IMR-90 (cell line): ENCODE measurements at regions not wholly inside any gene's neighbourhood (a gene's known extent, or its start where the extent isn't known, plus 50 kb on each side); places are given as distances from the start of the nearest gene placed in this dataset.
A peak's percentile ranks its signal among the peaks of the same experiment; 100 is the strongest.

Source experiments
- ATAC-seq: fragments of 200-7000 bp; cut with Tn5 transposase; 2 replicates; pipeline ENCODE4 v1.9.1; 2020; ENCODE audit warnings: low read depth, mild to moderate bottlenecking, moderate library complexity
- BruUV-seq: library from RNA; stranded (reverse); fragments of 400-500 nt; replicated peaks from 2 replicates; lab custom pipeline; 2021; lab: Mats Ljungman, UMichigan
- CTCF ChIA-PET: fragments of 300-600 bp; formaldehyde crosslinking; extraction: SDS; loops from one replicate; lab custom pipeline; 2021; ENCODE audit warnings: antibody characterized with exemption; lab: Yijun Ruan, JAX
- POLR2A ChIA-PET: fragments of 300-600 bp; sonication (Branson Sonifier 250); formaldehyde crosslinking; loops from one replicate; lab custom pipeline; 2022; ENCODE audit warnings: antibody characterized with exemption; ENCODE audit not compliant: unreplicated experiment; lab: Charles Lee
- DNase-seq: peaks from one replicate; pipeline ENCODE4 v3.0.0; 2013
- H2AFZ ChIP-seq: replicated peaks from 2 replicates; pipeline ENCODE3; 2013; ENCODE audit warnings: low read length, mild to moderate bottlenecking; ENCODE audit not compliant: poor library complexity
- H2AK5ac ChIP-seq: 2 replicates; pipeline ENCODE4 v1.6.1; 2013; ENCODE audit warnings: low read depth, low read length, inconsistent platforms
- H2AK9ac ChIP-seq: replicated peaks from 2 replicates; pipeline ENCODE3; 2013; ENCODE audit warnings: mild to moderate bottlenecking, low read depth, low read length, moderate library complexity; ENCODE audit not compliant: poor library complexity
- H2BK120ac ChIP-seq: 2 replicates; pipeline ENCODE4 v1.6.1; 2013; ENCODE audit warnings: low read depth, low read length, inconsistent platforms
- H2BK15ac ChIP-seq: 3 replicates; pipeline ENCODE4 v1.6.1; 2013; ENCODE audit warnings: low read depth, low read length, inconsistent platforms
- H2BK20ac ChIP-seq: 2 replicates; pipeline ENCODE4 v1.6.1; 2013; ENCODE audit warnings: low read depth, mild to moderate bottlenecking, inconsistent platforms, low read length, moderate library complexity
- H2BK5ac ChIP-seq: 2 replicates; pipeline ENCODE4 v1.6.1; 2013; ENCODE audit warnings: mild to moderate bottlenecking, low read depth, low read length, inconsistent platforms; ENCODE audit not compliant: poor library complexity, severe bottlenecking
- H3K14ac ChIP-seq: replicated peaks from 2 replicates; pipeline ENCODE4 v1.6.1; 2013; ENCODE audit warnings: low read depth, low read length, inconsistent platforms
- H3K18ac ChIP-seq: 2 replicates; pipeline ENCODE4 v1.6.1; 2013; ENCODE audit warnings: low read depth, low read length, control low read depth
- H3K23ac ChIP-seq: 2 replicates; pipeline ENCODE4 v1.6.1; 2013; ENCODE audit warnings: low read depth, low read length, inconsistent platforms
- H3K27ac ChIP-seq: 2 replicates; pipeline ENCODE4 v1.5.1; 2013; ENCODE audit warnings: mild to moderate bottlenecking, control low read depth, low read length; ENCODE audit not compliant: insufficient read depth
- H3K27me3 ChIP-seq: 2 replicates; pipeline ENCODE4 v1.6.1; 2013; ENCODE audit warnings: low read length; ENCODE audit not compliant: control insufficient read depth, insufficient read depth
- H3K36me3 ChIP-seq: 2 replicates; pipeline ENCODE4 v1.6.1; 2013; ENCODE audit warnings: low read length, mixed read lengths; ENCODE audit not compliant: control insufficient read depth, insufficient read depth
- H3K4ac ChIP-seq: 2 replicates; pipeline ENCODE4 v1.6.1; 2013; ENCODE audit warnings: low read depth, low read length, inconsistent platforms
- H3K4me1 ChIP-seq: 2 replicates; pipeline ENCODE4 v1.6.1; 2013; ENCODE audit warnings: low read length, mixed read lengths; ENCODE audit not compliant: control insufficient read depth, insufficient read depth
- H3K4me2 ChIP-seq: 2 replicates; pipeline ENCODE4 v1.6.1; 2013; ENCODE audit warnings: low read depth, mild to moderate bottlenecking, control low read depth, low read length, moderate library complexity
- H3K4me3 ChIP-seq: 2 replicates; pipeline ENCODE4 v1.5.1; 2013; ENCODE audit warnings: low read depth, mild to moderate bottlenecking, control low read depth, low read length, moderate library complexity; ENCODE audit not compliant: insufficient read depth
- H3K56ac ChIP-seq: 2 replicates; pipeline ENCODE4 v1.6.1; 2013; ENCODE audit warnings: low read length, inconsistent platforms; ENCODE audit not compliant: insufficient read depth; ENCODE audit errors: extremely low read depth
- H3K79me1 ChIP-seq, 2 experiments: 2 replicates each; pipeline ENCODE4 v1.6.1; 2013; ENCODE audit warnings: low read length in 2 of 2, inconsistent platforms in 1 of 2, low read depth in 1 of 2
- H3K9ac ChIP-seq: 2 replicates; pipeline ENCODE4 v1.6.1; 2013; ENCODE audit warnings: low read depth, low read length, control low read depth
- H3K9me1 ChIP-seq: 2 replicates; pipeline ENCODE4 v1.6.1; 2013; ENCODE audit warnings: low read length, inconsistent platforms; ENCODE audit not compliant: insufficient read depth
- H3K9me3 ChIP-seq: 2 replicates; pipeline ENCODE4 v1.6.1; 2013; ENCODE audit warnings: low read length; ENCODE audit not compliant: control insufficient read depth, insufficient read depth
- H4K20me1 ChIP-seq: 2 replicates; pipeline ENCODE4 v1.6.1; 2013; ENCODE audit warnings: low read length, inconsistent platforms; ENCODE audit not compliant: insufficient read depth
- H4K5ac ChIP-seq: 2 replicates; pipeline ENCODE4 v1.6.1; 2013; ENCODE audit warnings: mild to moderate bottlenecking, low read depth, low read length, control low read depth
- H4K8ac ChIP-seq, 2 experiments: 2 replicates each; pipeline ENCODE4 v1.6.1; 2013; ENCODE audit warnings: low read depth in 2 of 2, low read length in 2 of 2, control low read depth in 1 of 2, inconsistent platforms in 1 of 2
- H4K91ac ChIP-seq: 2 replicates; pipeline ENCODE4 v1.6.1; 2013; ENCODE audit warnings: low read depth, low read length, inconsistent platforms; ENCODE audit not compliant: insufficient read depth
- BHLHE40 ChIP-seq: fragments of 150-350 bp; IDR thresholded peaks from 2 replicates; pipeline ENCODE4 v1.6.1; 2016; ENCODE audit warnings: mild to moderate bottlenecking, low read depth, low read length
- CEBPB ChIP-seq: IDR thresholded peaks from 2 replicates; pipeline ENCODE4 v1.6.1; 2012; ENCODE audit warnings: low read depth, low read length, improper control_type of control experiment
- CHD1 ChIP-seq: IDR thresholded peaks from 2 replicates; pipeline ENCODE4 v1.6.1; 2012; ENCODE audit warnings: low read depth, low read length, improper control_type of control experiment
- FOS ChIP-seq: fragments of 150-350 bp; IDR thresholded peaks from 2 replicates; pipeline ENCODE4 v1.6.1; 2016; ENCODE audit warnings: low read depth, low read length
- MAFK ChIP-seq: IDR thresholded peaks from 2 replicates; pipeline ENCODE4 v1.6.1; 2012; ENCODE audit warnings: low read depth, low read length, improper control_type of control experiment
- MAZ ChIP-seq: IDR thresholded peaks from 2 replicates; pipeline ENCODE4 v1.6.1; 2012; ENCODE audit warnings: low read depth, mild to moderate bottlenecking, low read length, improper control_type of control experiment, moderate library complexity, borderline replicate concordance
- MXI1 ChIP-seq: IDR thresholded peaks from 2 replicates; pipeline ENCODE4 v1.6.1; 2012; ENCODE audit warnings: low read depth, mild to moderate bottlenecking, low read length, moderate library complexity, borderline replicate concordance
- NFE2L2 ChIP-seq: fragments of 150-350 bp; IDR thresholded peaks from 2 replicates; pipeline ENCODE4 v1.6.1; 2016; ENCODE audit warnings: low read depth, mild to moderate bottlenecking, low read length
- POLR2A ChIP-seq: IDR thresholded peaks from 2 replicates; pipeline ENCODE4 v1.6.1; 2012; ENCODE audit warnings: mild to moderate bottlenecking, low read depth, low read length
- RAD21 ChIP-seq: IDR thresholded peaks from 2 replicates; pipeline ENCODE4 v1.6.1; 2012; ENCODE audit warnings: low read length, improper control_type of control experiment
- RCOR1 ChIP-seq: IDR thresholded peaks from 2 replicates; pipeline ENCODE4 v1.6.1; 2012; ENCODE audit warnings: mild to moderate bottlenecking, low read length, improper control_type of control experiment; ENCODE audit not compliant: insufficient replicate concordance
- RFX5 ChIP-seq: IDR thresholded peaks from 2 replicates; pipeline ENCODE4 v1.8.0; 2012; ENCODE audit warnings: low read depth, mild to moderate bottlenecking, low read length, moderate library complexity
- SMC3 ChIP-seq: fragments of 150-350 bp; IDR thresholded peaks from 2 replicates; pipeline ENCODE4 v1.6.1; 2016; ENCODE audit warnings: low read depth, mild to moderate bottlenecking, antibody characterized with exemption, low read length, moderate library complexity
- WGBS, 2 experiments: methylation state at CpG; one replicate each; pipeline versions ENCODE4 v1.1.5 to v1.1.7; 2013; ENCODE audit warnings: missing lambda C conversion rate in 2 of 2; ENCODE audit not compliant: insufficient read length in 1 of 2; ENCODE audit errors: extremely low coverage in 2 of 2; 5-methylcytosine and 5-hydroxymethylcytosine counted together
- dilution Hi-C: fragments of 300-500 bp; cut with HindIII; formaldehyde crosslinking; loops from one replicate; pipeline ENCODE4 v1.14.3; 2018; ENCODE audit warnings: low sequenced_read_pairs; ENCODE audit not compliant: unreplicated experiment
- in situ Hi-C: fragments of 300-500 bp; cut with MboI; formaldehyde crosslinking; loops from 3 replicates; pipeline ENCODE4 v1.14.3; 2019; ENCODE audit warnings: low sequenced_read_pairs, inconsistent platforms, mixed read lengths
- intact Hi-C: fragments of 100-400 bp; cut with micrococcal nuclease; formaldehyde crosslinking; loops from 2 replicates; pipeline ENCODE4 v1.10.0; 2022
- TF ChIP-seq, protein P1 (sequence below): conservative IDR thresholded peaks from 2 replicates; pipeline ENCODE4 v1.5.1; 2012; ENCODE audit warnings: mild to moderate bottlenecking, low read depth, low read length, improper control_type of control experiment
- TF ChIP-seq, protein P2 (sequence below): fragments of 150-350 bp; IDR thresholded peaks from 2 replicates; pipeline ENCODE4 v1.6.1; 2016; ENCODE audit warnings: low read depth, mild to moderate bottlenecking, low read length, moderate library complexity, borderline replicate concordance
- TF ChIP-seq, protein P3 (sequence below): fragments of 150-350 bp; IDR thresholded peaks from 2 replicates; pipeline ENCODE4 v1.6.1; 2017; ENCODE audit warnings: mild to moderate bottlenecking, antibody characterized with exemption, low read length, low read depth

DNA sequence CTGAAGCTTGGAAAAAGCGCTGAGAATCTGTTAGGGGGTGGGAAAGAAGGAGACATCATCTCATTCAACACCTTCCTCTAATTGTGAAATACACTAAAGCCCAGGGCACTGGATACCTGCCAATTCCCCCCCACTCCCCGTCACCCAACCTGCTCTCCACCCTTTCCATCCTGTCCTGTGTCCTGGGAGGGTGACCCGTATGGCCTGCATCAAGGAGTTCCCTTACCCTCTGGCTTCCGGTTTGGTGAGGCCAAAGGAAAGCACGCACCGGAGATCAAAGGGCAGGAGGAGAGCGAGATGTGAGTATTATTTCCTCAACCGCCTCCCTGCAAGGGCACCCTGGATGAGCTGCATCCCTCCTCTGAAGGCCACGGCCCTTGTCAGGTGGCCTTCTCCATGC lies 65.0 kb upstream of the PTPRJ start:
- in situ Hi-C loops = no loop called here
- Histone ChIP-seq H3K23ac (no peak overlapping the region), H3K4ac (peak overlapping the region; percentile 24; the same call in 1 of the 2 replicates), H3K18ac (no peak overlapping the region), H2BK120ac (peak overlapping the region; percentile 33; the same call in 1 of the 2 replicates), H2AK9ac (no peak overlapping the region), H2BK5ac (no peak overlapping the region), H3K9me1 (peaks cover 6% of the 10 kb centered on the region), H3K36me3 (no peaks in the 10 kb centered on the region), H4K20me1 (no peaks in the 10 kb centered on the region), H3K4me2 (no peak overlapping the region), H3K14ac (no peak overlapping the region), H2BK20ac (peak overlapping the region; percentile 14; the same call in 1 of the 2 replicates), H3K9ac (no peak overlapping the region), H4K5ac (no peak overlapping the region), H4K91ac (no peak overlapping the region; the same call in 1 of the 2 replicates), H3K9me3 (no peaks in the 10 kb centered on the region), H2AK5ac (0 out of 2 replicates have a peak overlapping the region, but pooled peaks have one; percentile 46), H4K8ac (no peak overlapping the region), H3K4me3 (no peak overlapping the region), H2BK15ac (no peak overlapping the region), H2AFZ (peak overlapping the region; percentile 14), H3K79me1 (no peaks in the 10 kb centered on the region), H3K4me1 (peaks cover 11% of the 10 kb centered on the region), H3K56ac (no peak overlapping the region), H3K27ac (no peak overlapping the region), H3K27me3 (no peaks in the 10 kb centered on the region)
- BruUV-seq = no TSS peak
- ATAC-seq (no peak), DNase-seq (no peak)
- intact Hi-C loops = loop anchor here (5.0 kb wide), 1 partner anchor 148 kb away; the partner anchor contains the start of gene FNBP4
- TF ChIP-seq FOS (no peak), NFE2L2 (no peak), POLR2A (no peak), MAFK (no peak), MXI1 (no peak), CHD1 (no peak), RFX5 (no peak), MAZ (no peak), CEBPB (no peak), BHLHE40 (no peak), RCOR1 (no peak), SMC3 (no peak), RAD21 (no peak)
- TF ChIP-seq, protein P1, sequence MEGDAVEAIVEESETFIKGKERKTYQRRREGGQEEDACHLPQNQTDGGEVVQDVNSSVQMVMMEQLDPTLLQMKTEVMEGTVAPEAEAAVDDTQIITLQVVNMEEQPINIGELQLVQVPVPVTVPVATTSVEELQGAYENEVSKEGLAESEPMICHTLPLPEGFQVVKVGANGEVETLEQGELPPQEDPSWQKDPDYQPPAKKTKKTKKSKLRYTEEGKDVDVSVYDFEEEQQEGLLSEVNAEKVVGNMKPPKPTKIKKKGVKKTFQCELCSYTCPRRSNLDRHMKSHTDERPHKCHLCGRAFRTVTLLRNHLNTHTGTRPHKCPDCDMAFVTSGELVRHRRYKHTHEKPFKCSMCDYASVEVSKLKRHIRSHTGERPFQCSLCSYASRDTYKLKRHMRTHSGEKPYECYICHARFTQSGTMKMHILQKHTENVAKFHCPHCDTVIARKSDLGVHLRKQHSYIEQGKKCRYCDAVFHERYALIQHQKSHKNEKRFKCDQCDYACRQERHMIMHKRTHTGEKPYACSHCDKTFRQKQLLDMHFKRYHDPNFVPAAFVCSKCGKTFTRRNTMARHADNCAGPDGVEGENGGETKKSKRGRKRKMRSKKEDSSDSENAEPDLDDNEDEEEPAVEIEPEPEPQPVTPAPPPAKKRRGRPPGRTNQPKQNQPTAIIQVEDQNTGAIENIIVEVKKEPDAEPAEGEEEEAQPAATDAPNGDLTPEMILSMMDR = no peak
- TF ChIP-seq, protein P2, sequence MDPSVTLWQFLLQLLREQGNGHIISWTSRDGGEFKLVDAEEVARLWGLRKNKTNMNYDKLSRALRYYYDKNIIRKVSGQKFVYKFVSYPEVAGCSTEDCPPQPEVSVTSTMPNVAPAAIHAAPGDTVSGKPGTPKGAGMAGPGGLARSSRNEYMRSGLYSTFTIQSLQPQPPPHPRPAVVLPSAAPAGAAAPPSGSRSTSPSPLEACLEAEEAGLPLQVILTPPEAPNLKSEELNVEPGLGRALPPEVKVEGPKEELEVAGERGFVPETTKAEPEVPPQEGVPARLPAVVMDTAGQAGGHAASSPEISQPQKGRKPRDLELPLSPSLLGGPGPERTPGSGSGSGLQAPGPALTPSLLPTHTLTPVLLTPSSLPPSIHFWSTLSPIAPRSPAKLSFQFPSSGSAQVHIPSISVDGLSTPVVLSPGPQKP = no peak
- TF ChIP-seq, protein P3, sequence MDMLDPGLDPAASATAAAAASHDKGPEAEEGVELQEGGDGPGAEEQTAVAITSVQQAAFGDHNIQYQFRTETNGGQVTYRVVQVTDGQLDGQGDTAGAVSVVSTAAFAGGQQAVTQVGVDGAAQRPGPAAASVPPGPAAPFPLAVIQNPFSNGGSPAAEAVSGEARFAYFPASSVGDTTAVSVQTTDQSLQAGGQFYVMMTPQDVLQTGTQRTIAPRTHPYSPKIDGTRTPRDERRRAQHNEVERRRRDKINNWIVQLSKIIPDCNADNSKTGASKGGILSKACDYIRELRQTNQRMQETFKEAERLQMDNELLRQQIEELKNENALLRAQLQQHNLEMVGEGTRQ = no peak
- dilution Hi-C loops = no loop called here
- ChIA-PET POLR2A (no interaction called here), CTCF (no interaction called here)
- whole genome bisulfite sequencing, 2 experiments = 79% methylated on average over 4 of the region's 9 CpGs; no CpG with 5 or more reads in 1 of the 2 experiments
